Left ventricle myocardium superior (tissue), 1 donor: ENCODE measurements at regions not wholly inside any gene's neighbourhood (a gene's known extent, or its start where the extent isn't known, plus 50 kb on each side); places are given as distances from the start of the nearest gene placed in this dataset.
A peak's percentile ranks its signal among the peaks of the same experiment; 100 is the strongest.
"Not testable (repeated sequence)": the region's sequence is repeated elsewhere in the genome, so short reads cannot be mapped to it uniquely, and the experiment has no call there.

Source experiments
- ATAC-seq: fragments of 200-7000 bp; cut with Tn5 transposase; one replicate; pipeline ENCODE4 v1.9.1; 2020; ENCODE audit warnings: mild to moderate bottlenecking, moderate library complexity
- DNase-seq: peaks from one replicate; pipeline ENCODE4 v3.0.0-alpha.2; 2020
- intact Hi-C: fragments of 100-400 bp; cut with micrococcal nuclease; formaldehyde crosslinking; loops from one replicate; pipeline ENCODE4 v1.11.0; 2022
- donor health status: DM: no; HTN: yes; CAD: no; lungs with severe emphysema.

GRCh38 chr14:34064349-34064748 lies 113.5 kb upstream of the EGLN3 start:
- intact Hi-C loops: no loop called here
- ATAC-seq (peak; percentile 9), DNase-seq (peak; percentile 47)

GRCh38 chr14:34063470-34064164 lies 112.7 kb upstream of the EGLN3 start:
- intact Hi-C loops: no loop called here
- ATAC-seq (peak; percentile 38), DNase-seq (peak; percentile 43)

DNA sequence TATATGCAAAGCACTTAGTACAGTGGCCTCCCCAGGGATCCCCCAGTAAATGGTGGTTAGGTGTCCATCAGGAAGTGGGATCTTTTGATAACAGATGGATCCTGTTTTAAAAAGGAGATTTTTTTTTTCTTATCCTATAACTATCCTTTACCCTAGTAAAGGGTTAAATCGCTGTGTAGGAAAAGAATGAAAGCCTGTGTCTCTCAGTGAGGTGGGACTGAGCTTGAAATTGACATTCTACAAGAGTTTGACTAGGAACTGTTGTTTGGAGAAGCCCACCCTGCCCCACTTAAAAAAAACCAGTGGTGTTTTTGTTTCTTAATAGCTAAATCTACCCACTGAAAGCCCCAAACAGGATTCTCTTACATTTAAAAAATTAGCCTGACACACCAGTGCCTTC lies 112.2 kb upstream of the EGLN3 start:
- DNase-seq (no peak), ATAC-seq (no peak)
- intact Hi-C loops: no loop called here

DNA sequence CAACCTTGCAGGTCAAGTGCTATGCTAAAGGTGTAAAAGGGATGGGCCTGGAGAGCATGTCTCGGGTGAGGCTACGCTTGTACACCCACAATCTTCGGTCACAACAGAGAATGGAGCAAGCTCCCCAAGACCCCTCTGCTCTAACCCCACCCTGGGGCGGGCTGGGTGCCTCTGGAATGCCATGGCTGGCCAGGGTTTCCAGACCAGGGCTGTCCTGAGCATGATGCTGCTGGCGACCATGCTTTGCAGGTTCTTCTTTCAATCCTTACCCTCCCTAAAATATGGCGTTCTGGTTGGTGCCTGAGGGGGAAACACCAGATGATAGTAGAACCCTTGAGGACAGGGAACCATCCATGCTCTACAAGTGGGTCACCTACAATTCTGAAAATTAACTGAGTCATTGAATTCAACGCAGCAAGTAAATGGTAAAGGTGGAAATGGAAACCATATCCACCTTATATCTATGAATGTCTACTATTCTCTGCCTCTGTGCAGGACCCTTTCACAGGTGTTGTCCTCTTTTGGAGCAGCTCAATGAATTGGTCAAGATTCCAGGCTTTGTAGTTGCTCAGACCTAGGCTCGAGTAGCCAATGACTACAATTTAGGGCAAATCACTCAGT lies 111.6 kb upstream of the EGLN3 start:
- intact Hi-C loops: no loop called here
- ATAC-seq (no peak), DNase-seq (no peak)

- intact Hi-C loops: no loop called here
- ATAC-seq (peak; percentile 22), DNase-seq (no peak)
Measured at GRCh38 chr14:34060651-34060999, 109.8 kb upstream of the EGLN3 start.

- intact Hi-C loops: no loop called here
- DNase-seq (peak; percentile 93), ATAC-seq (peak; percentile 93)
Measured at GRCh38 chr14:34059925-34060650, 109.2 kb upstream of the EGLN3 start.

DNA sequence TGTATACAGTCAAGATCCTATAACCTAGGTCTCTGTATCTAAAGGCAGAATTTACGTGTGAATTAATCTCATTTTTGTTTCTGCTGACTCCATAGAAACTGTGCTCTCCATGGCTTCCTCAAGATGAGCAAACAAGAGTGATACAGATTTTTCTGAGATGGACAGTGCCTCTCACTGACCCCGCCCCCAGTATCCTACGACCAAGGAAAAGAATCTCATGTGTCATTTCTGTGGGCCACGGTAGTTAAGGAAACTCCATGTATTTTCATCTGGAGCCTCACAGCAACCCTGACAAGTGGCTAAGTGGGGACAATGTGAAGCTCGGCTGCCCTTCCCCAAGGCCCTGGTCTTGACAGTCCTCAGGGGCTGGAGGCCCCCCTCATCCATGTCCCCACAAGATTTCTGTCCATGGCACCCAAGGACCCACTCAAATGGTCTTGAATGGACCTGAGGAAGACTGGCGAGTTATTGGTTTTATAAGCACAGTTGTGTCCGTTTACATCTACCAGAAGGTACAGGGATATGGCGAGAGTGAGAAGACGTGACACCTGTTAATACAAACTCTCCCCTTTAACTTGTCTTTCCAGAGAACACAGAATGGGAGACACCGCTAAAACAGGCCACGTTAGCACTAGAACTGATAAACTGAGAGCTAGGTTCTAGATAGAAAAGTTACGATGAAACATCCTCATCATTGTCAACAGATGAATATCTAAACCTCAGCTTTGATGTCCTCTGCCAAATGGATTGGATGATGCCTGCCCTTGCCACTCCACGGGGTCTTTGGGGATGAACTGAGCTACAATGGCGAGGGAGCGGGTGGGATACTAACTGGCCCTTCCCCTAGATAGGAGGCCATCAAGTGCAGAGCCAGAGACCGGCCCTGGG lies 108.4 kb upstream of the EGLN3 start:
- intact Hi-C loops: no loop called here

DNA sequence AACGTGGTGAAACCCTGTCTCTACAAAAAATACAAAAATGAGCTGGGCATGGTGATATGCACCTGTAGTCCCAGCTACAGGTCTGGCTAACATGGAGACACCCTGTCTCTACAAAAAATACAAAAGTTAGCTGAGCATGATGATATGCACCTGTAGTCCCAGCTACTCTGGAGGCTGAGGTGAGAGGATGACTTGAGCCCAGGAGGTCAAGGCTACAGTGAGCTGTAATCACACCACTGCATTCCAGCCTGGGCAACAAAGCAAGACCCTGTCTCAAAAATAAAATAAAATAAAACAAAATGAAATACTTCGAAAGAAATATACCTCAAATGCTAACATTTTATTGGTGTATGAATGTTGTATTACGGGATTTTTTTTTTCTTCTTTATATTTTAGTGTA lies 107.6 kb upstream of the EGLN3 start:
- intact Hi-C loops: no loop called here
- ATAC-seq: no peak
- DNase-seq: no peak

More for the DNA sequence above, 108.4 kb upstream of the EGLN3 start:
- DNase-seq (no peak), ATAC-seq (no peak)

DNA sequence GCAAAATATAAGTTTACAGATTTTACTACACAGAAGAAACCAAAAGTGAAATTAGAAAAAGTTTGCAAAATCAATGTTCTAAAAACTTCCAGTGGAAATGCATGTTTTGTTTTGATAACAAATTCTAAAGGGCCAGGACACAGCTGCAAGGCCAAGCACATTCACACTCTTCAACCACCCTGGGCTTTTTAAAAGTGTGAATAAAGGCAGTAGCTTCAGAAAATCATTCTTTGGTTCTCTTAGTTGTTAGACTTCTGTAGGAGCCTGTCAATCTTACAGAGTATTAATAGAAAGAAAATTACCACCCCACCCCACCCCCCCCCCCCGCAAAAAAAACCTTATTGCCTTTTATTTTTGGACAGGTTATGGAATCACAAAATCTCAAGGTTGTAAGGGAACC lies 105.2 kb upstream of the EGLN3 start:
- DNase-seq: no peak
- no peak for ATAC-seq
- intact Hi-C loops: no loop called here

DNA sequence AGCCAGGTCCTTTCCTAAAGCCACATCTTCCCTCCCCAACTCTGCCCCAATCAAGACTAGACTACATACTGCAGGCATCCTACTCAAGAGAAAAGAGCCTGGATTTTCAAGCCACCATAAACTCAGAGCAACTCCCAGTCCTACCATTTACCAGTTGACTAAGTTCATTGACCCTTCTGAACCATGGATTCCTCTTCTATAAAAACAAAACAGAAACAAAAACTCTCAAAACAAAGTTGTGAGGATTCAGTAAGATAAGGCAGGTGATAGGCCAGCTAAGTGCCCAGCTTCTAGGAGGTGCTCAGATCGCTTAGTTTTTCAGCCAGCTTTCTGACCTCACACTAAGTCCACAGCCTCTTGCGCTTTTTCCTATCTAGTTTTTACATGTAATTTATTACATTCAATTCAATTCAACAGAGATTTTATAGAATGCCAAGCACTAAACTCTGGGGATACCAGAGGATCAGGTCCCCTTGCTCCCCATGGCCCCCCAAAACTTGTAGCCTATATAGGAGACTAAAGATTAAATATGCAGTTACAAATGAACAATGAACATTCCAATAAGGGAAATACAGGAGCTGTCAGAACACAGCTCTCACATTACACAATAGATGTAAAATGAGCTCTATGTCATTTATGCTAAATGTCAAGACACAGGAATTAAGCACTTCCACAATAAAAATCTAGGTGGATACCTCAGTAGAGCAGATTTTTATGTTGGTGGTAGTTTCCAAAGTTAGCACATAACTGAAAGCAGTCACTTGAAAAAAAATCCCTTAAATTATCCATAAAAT lies 104.5 kb upstream of the EGLN3 start:
- ATAC-seq (no peak), DNase-seq (no peak)
- intact Hi-C loops: no loop called here

DNA sequence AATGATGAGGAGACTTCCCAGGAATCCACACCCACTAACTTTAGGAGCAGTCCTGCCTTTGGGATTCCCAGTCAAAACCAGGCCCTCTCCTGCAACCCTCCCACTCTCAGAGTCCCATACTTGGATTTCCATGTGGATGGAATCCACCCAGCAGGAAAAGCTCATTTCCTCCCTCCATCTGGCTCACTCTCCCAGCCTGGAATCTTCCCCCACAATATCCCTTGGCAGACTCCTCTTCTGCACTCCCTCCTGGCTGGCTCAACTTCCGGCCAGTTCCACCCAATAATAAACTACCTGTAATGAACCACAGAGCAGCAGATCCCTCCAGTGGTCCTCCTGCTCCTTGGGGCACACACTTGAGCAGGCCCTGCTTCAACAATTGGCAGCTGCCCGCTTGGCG lies 102.8 kb upstream of the EGLN3 start:
- peak; percentile 93 for ATAC-seq
- intact Hi-C loops: no loop called here
- DNase-seq: peak; percentile 52

GRCh38 chr14:34052658-34053014 lies 101.8 kb upstream of the EGLN3 start:
- intact Hi-C loops: no loop called here
- DNase-seq (no peak), ATAC-seq (no peak)

DNA sequence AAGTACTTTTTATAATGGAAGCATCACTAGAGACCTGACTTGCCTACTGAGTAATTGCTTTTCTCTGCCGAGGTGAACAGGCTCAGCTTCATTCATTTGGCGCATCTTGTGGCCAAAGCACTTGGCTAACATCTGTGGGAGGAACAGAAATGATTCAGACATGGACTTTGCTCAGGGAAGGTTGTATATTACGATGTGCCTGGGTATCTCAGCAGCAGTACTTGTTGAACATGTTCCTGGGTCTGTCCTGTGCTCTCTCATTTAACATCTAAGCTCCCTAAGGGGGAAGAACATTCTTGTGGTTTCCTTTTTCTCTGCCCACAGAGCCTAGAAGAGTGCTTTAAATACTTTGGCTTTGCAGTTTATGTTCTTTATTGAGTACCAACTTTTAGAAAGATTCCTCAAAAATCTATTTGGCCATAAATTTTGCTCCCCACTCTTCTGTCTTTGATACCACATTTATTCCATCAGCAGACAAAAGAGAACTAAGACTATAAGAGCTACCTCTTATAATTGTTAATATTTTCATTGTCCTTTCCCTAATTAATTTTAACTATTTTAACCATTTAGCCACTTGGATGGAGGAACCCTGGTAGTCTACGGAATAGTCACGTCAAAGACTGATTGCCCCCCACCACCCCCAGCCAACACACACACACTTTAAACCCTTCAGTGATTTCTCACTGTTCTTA lies 101.2 kb upstream of the EGLN3 start:
- intact Hi-C loops: no loop called here
- no peak for DNase-seq
- peak; percentile 50 for ATAC-seq

- no peak for DNase-seq
- no peak for ATAC-seq
- intact Hi-C loops: no loop called here
Measured at GRCh38 chr14:34050606-34051005, 99.7 kb upstream of the EGLN3 start.

DNA sequence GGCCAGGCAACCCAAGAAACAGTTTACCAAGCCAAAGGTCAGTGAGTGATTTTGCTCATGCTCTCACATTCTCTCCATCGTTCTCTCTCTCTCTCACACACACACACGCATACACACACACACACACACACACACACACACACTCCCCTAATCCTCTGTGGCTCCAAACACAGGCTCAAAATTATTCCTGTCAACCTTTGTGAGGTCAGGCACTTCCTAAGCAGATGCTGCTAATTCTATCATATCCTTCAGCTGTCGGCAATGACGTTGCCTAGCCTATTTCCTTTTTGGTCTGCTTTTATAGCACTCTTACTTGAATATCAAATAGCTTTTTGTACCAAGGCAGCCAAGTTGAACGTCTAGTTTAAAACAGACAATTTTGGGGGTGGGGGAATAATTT lies 98.9 kb upstream of the EGLN3 start:
- intact Hi-C loops: no loop called here
- no peak for DNase-seq
- no peak for ATAC-seq

GRCh38 chr14:34049187-34049586 lies 98.3 kb upstream of the EGLN3 start:
- ATAC-seq, intact Hi-C loops, DNase-seq: not testable (repeated sequence)

GRCh38 chr14:34046799-34047520 lies 96.1 kb upstream of the EGLN3 start:
- DNase-seq: no peak
- intact Hi-C loops: no loop called here
- ATAC-seq: no peak
